HG02870 (cell line): ENCODE measurements at regions not wholly inside any gene's neighbourhood (a gene's known extent, or its start where the extent isn't known, plus 50 kb on each side); places are given as distances from the start of the nearest gene placed in this dataset.
"Not testable (repeated sequence)": the region's sequence is repeated elsewhere in the genome, so short reads cannot be mapped to it uniquely, and the experiment has no call there.

Source experiments
- ATAC-seq: cut with Tn5 transposase; IDR thresholded peaks from one replicate; pipeline ENCODE4 v1.9.1; 2021; ENCODE audit warnings: mild to moderate bottlenecking, moderate library complexity; ENCODE audit not compliant: unreplicated experiment

GRCh38 chrX:42175843-42176242 lies 252.5 kb upstream of the CASK start:
- no peak for ATAC-seq

- ATAC-seq: not testable (repeated sequence)
Observed at GRCh38 chrX:42157923-42158322, 234.6 kb upstream of the CASK start.

GRCh38 chrX:42151808-42152207 lies 228.5 kb upstream of the CASK start:
- no peak for ATAC-seq

- no peak for ATAC-seq
Observed at GRCh38 chrX:42149765-42150164, 226.4 kb upstream of the CASK start.

- ATAC-seq: no peak
Observed at GRCh38 chrX:42149281-42149680, 225.9 kb upstream of the CASK start.

GRCh38 chrX:42143866-42144592 lies 220.7 kb upstream of the CASK start:
- ATAC-seq: no peak

- ATAC-seq: no peak
Observed at GRCh38 chrX:42140320-42140719, 217.0 kb upstream of the CASK start.

- ATAC-seq: no peak
Observed at GRCh38 chrX:42135583-42136228, 212.4 kb upstream of the CASK start.

GRCh38 chrX:42131856-42132255 lies 208.5 kb upstream of the CASK start:
- ATAC-seq: no peak

GRCh38 chrX:42129022-42129940 lies 205.9 kb upstream of the CASK start:
- no peak for ATAC-seq

GRCh38 chrX:42128587-42128986 lies 205.2 kb upstream of the CASK start:
- ATAC-seq: no peak

GRCh38 chrX:42128020-42128419 lies 204.7 kb upstream of the CASK start:
- peak; percentile 65 for ATAC-seq

- peak; percentile 37 for ATAC-seq
Observed at GRCh38 chrX:42127563-42127962, 204.2 kb upstream of the CASK start.

- no peak for ATAC-seq
Observed at GRCh38 chrX:42123369-42123768, 200.0 kb upstream of the CASK start.

- ATAC-seq: no peak
Observed at GRCh38 chrX:42119076-42119475, 195.7 kb upstream of the CASK start.

- ATAC-seq: peak; percentile 75
Observed at GRCh38 chrX:42117318-42117717, 194.0 kb upstream of the CASK start.

- no peak for ATAC-seq
Observed at GRCh38 chrX:42109428-42109827, 186.1 kb upstream of the CASK start.

GRCh38 chrX:42107495-42108488 lies 184.4 kb upstream of the CASK start:
- ATAC-seq: peak; percentile 66

GRCh38 chrX:42106556-42106955 lies 183.2 kb upstream of the CASK start:
- ATAC-seq: no peak

- no peak for ATAC-seq
Observed at GRCh38 chrX:42102586-42103282, 179.4 kb upstream of the CASK start.
